Hepatic stellate cell (primary cell): ENCODE measurements at regions not wholly inside any gene's neighbourhood (a gene's known extent, or its start where the extent isn't known, plus 50 kb on each side); places are given as distances from the start of the nearest gene placed in this dataset.
A peak's percentile ranks its signal among the peaks of the same experiment; 100 is the strongest.

Experiments
- DNase-seq: peaks from one replicate; pipeline ENCODE4 v3.0.0; 2011; ENCODE audit warnings: low spot score

GRCh38 chr3:11089931-11090330 is 64.4 kb upstream of the HRH1 start:
- DNase-seq, result no peak

GRCh38 chr3:11090551-11090950 is 63.7 kb upstream of the HRH1 start:
- DNase-seq, result no peak

GRCh38 chr3:11091088-11091590 is 63.2 kb upstream of the HRH1 start:
- no peak for DNase-seq

- DNase-seq, result no peak
Measured at GRCh38 chr3:11091791-11092190, 62.5 kb upstream of the HRH1 start.

GRCh38 chr3:11093823-11094340 is 60.4 kb upstream of the HRH1 start:
- DNase-seq, result no peak

- DNase-seq, result no peak
Measured at GRCh38 chr3:11095932-11096265, 58.4 kb upstream of the HRH1 start.

- DNase-seq, result peak; percentile 94
Measured at GRCh38 chr3:11096266-11097139, 57.8 kb upstream of the HRH1 start.

GRCh38 chr3:11099306-11099705 is 55.0 kb upstream of the HRH1 start:
- DNase-seq, result no peak
